A673 (cell line): ENCODE measurements at regions not wholly inside any gene's neighbourhood (a gene's known extent, or its start where the extent isn't known, plus 50 kb on each side); places are given as distances from the start of the nearest gene placed in this dataset.

Source experiments
- BruUV-seq: library from RNA; stranded (reverse); fragments of 400-500 nt; replicated peaks from 2 replicates; lab custom pipeline; 2021; lab: Mats Ljungman, UMichigan
- CTCF ChIA-PET: fragments of 300-600 bp; sonication (Branson Sonifier 250); formaldehyde crosslinking; loops from one replicate; lab custom pipeline; 2022; ENCODE audit warnings: antibody characterized with exemption; lab: Charles Lee
- POLR2A ChIA-PET: fragments of 300-600 bp; sonication (Branson Sonifier 250); formaldehyde crosslinking; loops from one replicate; lab custom pipeline; 2022; ENCODE audit warnings: antibody characterized with exemption; ENCODE audit not compliant: low non-redundant PET; lab: Charles Lee
- DNase-seq: peaks from one replicate; pipeline ENCODE4 v3.0.0-alpha.2; 2015; ENCODE audit warnings: low spot score
- H3K27ac ChIP-seq: fragments of 200-600 bp; sonication (generic); 2 replicates; pipeline ENCODE4 v1.5.1; 2016; ENCODE audit warnings: mixed run types, low read depth, mild to moderate bottlenecking, mixed read lengths, antibody characterized with exemption, low read length; ENCODE audit not compliant: poor library complexity, severe bottlenecking
- H3K27me3 ChIP-seq: fragments of 200-600 bp; sonication (generic); replicated peaks from 2 replicates; pipeline ENCODE4 v1.6.1; 2017; ENCODE audit warnings: mixed run types, low read depth, mild to moderate bottlenecking, mixed read lengths, antibody characterized with exemption, low read length; ENCODE audit not compliant: insufficient read depth, poor library complexity
- H3K36me3 ChIP-seq: fragments of 200-600 bp; sonication (generic); 2 replicates; pipeline ENCODE4 v1.6.1; 2016; ENCODE audit warnings: mixed run types, mild to moderate bottlenecking, mixed read lengths, antibody characterized with exemption, low read length; ENCODE audit not compliant: insufficient read depth, poor library complexity, severe bottlenecking
- H3K4me1 ChIP-seq: fragments of 200-600 bp; sonication (generic); 2 replicates; pipeline ENCODE4 v1.6.1; 2017; ENCODE audit warnings: mixed run types, mild to moderate bottlenecking, mixed read lengths, antibody characterized with exemption, low read length; ENCODE audit not compliant: insufficient read depth, poor library complexity, severe bottlenecking
- H3K4me3 ChIP-seq: fragments of 200-600 bp; sonication (generic); 2 replicates; pipeline ENCODE4 v1.5.1; 2016; ENCODE audit warnings: low read depth, mixed run types, mild to moderate bottlenecking, mixed read lengths, low read length; ENCODE audit not compliant: poor library complexity, severe bottlenecking
- H3K9me3 ChIP-seq: fragments of 200-600 bp; sonication (generic); 2 replicates; pipeline ENCODE4 v1.6.1; 2016; ENCODE audit warnings: mixed run types, low read depth, mild to moderate bottlenecking, mixed read lengths, antibody characterized with exemption, low read length; ENCODE audit not compliant: poor library complexity, severe bottlenecking
- EZH2 ChIP-seq: fragments of 200-600 bp; sonication (generic); IDR thresholded peaks from 2 replicates; pipeline ENCODE4 v1.6.1; 2017; ENCODE audit warnings: borderline replicate concordance, low read depth, mild to moderate bottlenecking, mixed read lengths, antibody characterized with exemption, low read length; ENCODE audit not compliant: poor library complexity, severe bottlenecking
- intact Hi-C: fragments of 100-400 bp; cut with micrococcal nuclease; formaldehyde crosslinking; loops from one replicate; pipeline ENCODE4 v1.10.0; 2022; ENCODE audit not compliant: unreplicated experiment
- TF ChIP-seq, protein P1 (sequence below): fragments of 300-800, 200-600 bp; sonication (generic); conservative IDR thresholded peaks from 2 replicates; pipeline ENCODE4 v1.5.1; 2017; ENCODE audit warnings: low read depth, mild to moderate bottlenecking, antibody characterized with exemption, low read length, moderate library complexity, mixed read lengths

DNA sequence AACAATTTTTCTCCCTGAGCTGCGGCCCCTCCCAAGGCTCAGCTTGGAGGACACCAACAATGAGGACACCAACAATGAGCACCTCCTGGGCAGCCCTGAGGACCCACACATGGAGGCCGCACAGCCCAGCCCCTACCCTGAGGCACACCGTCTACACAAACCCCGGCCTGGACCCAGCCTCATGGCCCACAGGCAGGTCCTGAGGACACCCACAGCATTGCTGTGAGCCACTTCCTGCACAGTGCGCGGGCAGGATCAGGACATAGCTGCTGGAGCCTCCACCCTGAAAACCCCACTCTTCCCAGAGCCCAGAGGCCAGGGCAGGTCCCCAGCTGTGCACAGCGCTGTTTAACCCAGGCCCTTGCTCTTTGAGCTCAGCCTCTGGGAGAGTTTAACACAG, 194.3 kb downstream of the RTP5 start:
- DNase-seq = no peak
- POLR2A ChIA-PET = no interaction called here
- CTCF ChIA-PET = no interaction called here
- no TSS peak for BruUV-seq
- no peaks in the 10 kb centered on the region for H3K4me1 ChIP-seq
- no peak overlapping the region for H3K27ac ChIP-seq
- intact Hi-C loops = no loop called here
- no peak overlapping the region for H3K4me3 ChIP-seq
- TF ChIP-seq EZH2 = no peak
- TF ChIP-seq, protein P1, sequence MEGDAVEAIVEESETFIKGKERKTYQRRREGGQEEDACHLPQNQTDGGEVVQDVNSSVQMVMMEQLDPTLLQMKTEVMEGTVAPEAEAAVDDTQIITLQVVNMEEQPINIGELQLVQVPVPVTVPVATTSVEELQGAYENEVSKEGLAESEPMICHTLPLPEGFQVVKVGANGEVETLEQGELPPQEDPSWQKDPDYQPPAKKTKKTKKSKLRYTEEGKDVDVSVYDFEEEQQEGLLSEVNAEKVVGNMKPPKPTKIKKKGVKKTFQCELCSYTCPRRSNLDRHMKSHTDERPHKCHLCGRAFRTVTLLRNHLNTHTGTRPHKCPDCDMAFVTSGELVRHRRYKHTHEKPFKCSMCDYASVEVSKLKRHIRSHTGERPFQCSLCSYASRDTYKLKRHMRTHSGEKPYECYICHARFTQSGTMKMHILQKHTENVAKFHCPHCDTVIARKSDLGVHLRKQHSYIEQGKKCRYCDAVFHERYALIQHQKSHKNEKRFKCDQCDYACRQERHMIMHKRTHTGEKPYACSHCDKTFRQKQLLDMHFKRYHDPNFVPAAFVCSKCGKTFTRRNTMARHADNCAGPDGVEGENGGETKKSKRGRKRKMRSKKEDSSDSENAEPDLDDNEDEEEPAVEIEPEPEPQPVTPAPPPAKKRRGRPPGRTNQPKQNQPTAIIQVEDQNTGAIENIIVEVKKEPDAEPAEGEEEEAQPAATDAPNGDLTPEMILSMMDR = no peak
- no peaks in the 10 kb centered on the region for H3K36me3 ChIP-seq
- H3K27me3 ChIP-seq = no peaks in the 10 kb centered on the region
- H3K9me3 ChIP-seq = peaks cover 10% of the 10 kb centered on the region

DNA sequence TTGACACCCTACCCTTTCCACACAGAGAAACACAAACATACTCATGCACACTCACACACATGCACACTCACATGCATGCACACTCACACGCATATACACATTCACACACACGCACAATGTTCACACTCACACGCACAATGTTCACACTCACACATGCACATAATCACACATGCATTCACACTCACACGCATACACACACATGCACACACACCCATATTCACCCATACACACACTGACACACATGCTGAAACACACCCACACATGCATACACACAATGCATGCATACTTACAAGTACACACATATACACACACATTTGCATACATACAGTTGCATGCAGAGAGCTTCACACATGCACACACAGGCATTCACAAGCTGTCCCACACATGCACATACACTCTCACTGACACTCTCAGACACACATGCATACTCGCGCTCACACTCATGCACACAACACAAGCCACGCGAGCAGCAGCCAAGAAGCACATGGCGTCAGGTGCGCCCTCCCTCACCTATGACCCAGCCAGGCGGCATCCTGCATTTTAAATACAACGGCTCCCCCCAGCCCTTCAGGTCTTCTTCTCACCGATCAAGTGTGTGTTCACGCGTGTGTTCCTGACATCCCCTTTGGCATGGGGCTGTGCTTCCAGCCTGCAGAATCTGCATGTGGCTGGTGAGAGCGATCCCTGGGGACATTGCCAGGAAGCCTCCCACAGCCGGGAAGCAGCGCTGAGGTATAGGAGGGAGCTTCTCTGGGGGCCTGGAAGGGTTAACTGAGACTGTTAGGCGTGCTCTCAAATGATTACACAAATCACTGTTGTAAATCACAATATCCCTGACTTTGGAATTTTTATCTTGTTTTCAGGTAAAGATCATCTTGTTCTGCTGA, 195.1 kb downstream of the RTP5 start:
- Histone ChIP-seq H3K27ac (no peak overlapping the region), H3K27me3 (no peaks in the 10 kb centered on the region), H3K4me3 (no peak overlapping the region), H3K4me1 (no peaks in the 10 kb centered on the region), H3K9me3 (peaks cover 7% of the 10 kb centered on the region), H3K36me3 (no peaks in the 10 kb centered on the region)
- POLR2A ChIA-PET = no interaction called here
- CTCF ChIA-PET = no interaction called here
- no TSS peak for BruUV-seq
- intact Hi-C loops = no loop called here
- no peak for TF ChIP-seq EZH2
- TF ChIP-seq, protein P1 = no peak
- DNase-seq = no peak

DNA sequence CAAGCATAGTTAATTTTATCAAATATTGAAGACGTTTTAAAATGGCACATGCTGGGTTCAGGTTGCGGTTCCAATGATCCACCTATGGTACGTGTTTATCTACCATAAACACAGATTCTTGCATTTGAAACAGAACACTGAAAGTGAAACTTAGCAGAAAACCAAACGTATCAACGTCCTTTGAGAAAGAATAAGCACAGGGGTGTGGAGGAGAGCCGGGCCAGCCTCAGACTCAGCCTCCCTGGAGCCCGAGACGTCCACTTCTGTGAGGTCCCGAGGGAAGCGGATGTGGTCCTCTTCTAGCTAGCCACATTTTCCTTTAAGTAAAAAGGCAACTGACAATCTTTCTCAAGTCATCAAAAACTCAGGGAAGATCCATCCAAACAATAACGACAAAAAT, 195.9 kb downstream of the RTP5 start:
- no peaks in the 10 kb centered on the region for H3K27me3 ChIP-seq
- no peak overlapping the region for H3K4me3 ChIP-seq
- ChIA-PET POLR2A (no interaction called here), CTCF (no interaction called here)
- TF ChIP-seq EZH2 = no peak
- TF ChIP-seq, protein P1 = no peak
- no peak overlapping the region for H3K27ac ChIP-seq
- no peaks in the 10 kb centered on the region for H3K36me3 ChIP-seq
- H3K4me1 ChIP-seq = peaks cover 5% of the 10 kb centered on the region
- intact Hi-C loops = no loop called here
- no TSS peak for BruUV-seq
- no peaks in the 10 kb centered on the region for H3K9me3 ChIP-seq
- no peak for DNase-seq
